ENCODE measurements at regions not wholly inside any gene's neighbourhood (a gene's known extent, or its start where the extent isn't known, plus 50 kb on each side); places are given as distances from the start of the nearest gene placed in this dataset.

DNA sequence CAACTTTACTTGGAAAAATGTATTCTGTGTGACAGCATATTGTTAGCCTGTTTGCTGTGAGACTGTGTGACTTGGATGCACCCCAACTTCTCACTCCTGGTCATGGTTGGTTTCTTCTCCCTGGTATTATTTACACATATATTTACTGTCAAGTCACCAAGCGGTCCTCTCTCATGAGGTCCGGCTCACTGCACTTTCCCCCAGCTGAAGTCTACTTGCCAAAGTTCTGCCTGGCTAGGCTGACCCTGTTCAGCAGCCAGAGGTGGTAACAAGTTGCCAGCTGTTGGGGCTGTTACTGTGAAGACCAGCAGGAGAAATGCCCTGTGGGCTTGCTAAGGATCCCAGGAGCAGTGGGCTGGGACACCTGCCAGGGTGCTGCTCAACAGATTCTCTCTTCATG lies 337.5 kb downstream of the MFSD1 start:
- no peaks in the 10 kb centered on the region for H3F3A ChIP-seq (replicated peaks; ENCODE audit: low read depth)
- H3K36me3 Mint-ChIP-seq (ENCODE audit: low read depth), result no peaks in the 10 kb centered on the region
- H3K4me3 ChIP-seq, result no peak overlapping the region
- H3K9me3 Mint-ChIP-seq, result no peaks in the 10 kb centered on the region
- no peaks in the 10 kb centered on the region for H3K36me3 ChIP-seq (ENCODE audit: insufficient read depth)
- no peaks in the 10 kb centered on the region for H3K27me3 Mint-ChIP-seq (ENCODE audit: insufficient read depth, low read depth, poor library complexity)
- no peak for ATAC-seq
- H3K27ac Mint-ChIP-seq, result no peak overlapping the region
- H2AFZ ChIP-seq, result no peak overlapping the region
- no peak for DNase-seq (ENCODE audit: low spot score)
- no peaks in the 10 kb centered on the region for H3K9me2 ChIP-seq (ENCODE audit: insufficient read depth)
- TF ChIP-seq ZNF331 (CRISPR knock-in tag; IDR thresholded peaks at IDR 0.05; ENCODE audit: low read depth) (no peak), CREB1 (CRISPR knock-in tag; IDR thresholded peaks at IDR 0.05; ENCODE audit: low read depth) (no peak), STAT1 (IDR thresholded peaks at IDR 0.05; ENCODE audit: unreplicated experiment) (no peak), EZH2phosphoT487 (IDR thresholded peaks at IDR 0.05; ENCODE audit: unreplicated experiment) (no peak), ZNF114 (CRISPR knock-in tag; IDR thresholded peaks at IDR 0.05) (no peak), POLR2AphosphoS5 (IDR thresholded peaks at IDR 0.05; ENCODE audit: low read depth) (no peak), ZNF462 (CRISPR knock-in tag; IDR thresholded peaks at IDR 0.05) (no peak), NANOG (IDR thresholded peaks at IDR 0.05; ENCODE audit: borderline replicate concordance) (no peak), EZH2 (IDR thresholded peaks at IDR 0.05; ENCODE audit: low read depth, unreplicated experiment) (no peak), REST (IDR thresholded peaks at IDR 0.05; ENCODE audit: unreplicated experiment) (no peak), JUNB (IDR thresholded peaks at IDR 0.05; ENCODE audit: unreplicated experiment) (no peak)
- TF ChIP-seq, protein P1, sequence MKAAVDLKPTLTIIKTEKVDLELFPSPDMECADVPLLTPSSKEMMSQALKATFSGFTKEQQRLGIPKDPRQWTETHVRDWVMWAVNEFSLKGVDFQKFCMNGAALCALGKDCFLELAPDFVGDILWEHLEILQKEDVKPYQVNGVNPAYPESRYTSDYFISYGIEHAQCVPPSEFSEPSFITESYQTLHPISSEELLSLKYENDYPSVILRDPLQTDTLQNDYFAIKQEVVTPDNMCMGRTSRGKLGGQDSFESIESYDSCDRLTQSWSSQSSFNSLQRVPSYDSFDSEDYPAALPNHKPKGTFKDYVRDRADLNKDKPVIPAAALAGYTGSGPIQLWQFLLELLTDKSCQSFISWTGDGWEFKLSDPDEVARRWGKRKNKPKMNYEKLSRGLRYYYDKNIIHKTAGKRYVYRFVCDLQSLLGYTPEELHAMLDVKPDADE (IDR thresholded peaks at IDR 0.05), result no peak
- TF ChIP-seq, protein P2, sequence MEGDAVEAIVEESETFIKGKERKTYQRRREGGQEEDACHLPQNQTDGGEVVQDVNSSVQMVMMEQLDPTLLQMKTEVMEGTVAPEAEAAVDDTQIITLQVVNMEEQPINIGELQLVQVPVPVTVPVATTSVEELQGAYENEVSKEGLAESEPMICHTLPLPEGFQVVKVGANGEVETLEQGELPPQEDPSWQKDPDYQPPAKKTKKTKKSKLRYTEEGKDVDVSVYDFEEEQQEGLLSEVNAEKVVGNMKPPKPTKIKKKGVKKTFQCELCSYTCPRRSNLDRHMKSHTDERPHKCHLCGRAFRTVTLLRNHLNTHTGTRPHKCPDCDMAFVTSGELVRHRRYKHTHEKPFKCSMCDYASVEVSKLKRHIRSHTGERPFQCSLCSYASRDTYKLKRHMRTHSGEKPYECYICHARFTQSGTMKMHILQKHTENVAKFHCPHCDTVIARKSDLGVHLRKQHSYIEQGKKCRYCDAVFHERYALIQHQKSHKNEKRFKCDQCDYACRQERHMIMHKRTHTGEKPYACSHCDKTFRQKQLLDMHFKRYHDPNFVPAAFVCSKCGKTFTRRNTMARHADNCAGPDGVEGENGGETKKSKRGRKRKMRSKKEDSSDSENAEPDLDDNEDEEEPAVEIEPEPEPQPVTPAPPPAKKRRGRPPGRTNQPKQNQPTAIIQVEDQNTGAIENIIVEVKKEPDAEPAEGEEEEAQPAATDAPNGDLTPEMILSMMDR (conservative IDR thresholded peaks at IDR 0.05; ENCODE audit: low read depth in 2 of 2), result no peak
- H3K4me2 ChIP-seq, result no peak overlapping the region
- no peaks in the 10 kb centered on the region for H3K4me1 ChIP-seq (ENCODE audit: insufficient read depth)
- H3K4me3 Mint-ChIP-seq, result no peak overlapping the region
- no peaks in the 10 kb centered on the region for H3K79me2 ChIP-seq (replicated peaks; ENCODE audit: insufficient read depth)
- no peaks in the 10 kb centered on the region for H3K4me1 Mint-ChIP-seq
- H4K20me1 ChIP-seq (replicated peaks; ENCODE audit: insufficient read depth), result no peaks in the 10 kb centered on the region
- no peak overlapping the region for H3K27ac ChIP-seq (ENCODE audit: low read depth)
- no peaks in the 10 kb centered on the region for H3K27me3 ChIP-seq (ENCODE audit: insufficient read depth)
